ENCODE measurements at regions not wholly inside any gene's neighbourhood (a gene's known extent, or its start where the extent isn't known, plus 50 kb on each side); places are given as distances from the start of the nearest gene placed in this dataset.

DNA sequence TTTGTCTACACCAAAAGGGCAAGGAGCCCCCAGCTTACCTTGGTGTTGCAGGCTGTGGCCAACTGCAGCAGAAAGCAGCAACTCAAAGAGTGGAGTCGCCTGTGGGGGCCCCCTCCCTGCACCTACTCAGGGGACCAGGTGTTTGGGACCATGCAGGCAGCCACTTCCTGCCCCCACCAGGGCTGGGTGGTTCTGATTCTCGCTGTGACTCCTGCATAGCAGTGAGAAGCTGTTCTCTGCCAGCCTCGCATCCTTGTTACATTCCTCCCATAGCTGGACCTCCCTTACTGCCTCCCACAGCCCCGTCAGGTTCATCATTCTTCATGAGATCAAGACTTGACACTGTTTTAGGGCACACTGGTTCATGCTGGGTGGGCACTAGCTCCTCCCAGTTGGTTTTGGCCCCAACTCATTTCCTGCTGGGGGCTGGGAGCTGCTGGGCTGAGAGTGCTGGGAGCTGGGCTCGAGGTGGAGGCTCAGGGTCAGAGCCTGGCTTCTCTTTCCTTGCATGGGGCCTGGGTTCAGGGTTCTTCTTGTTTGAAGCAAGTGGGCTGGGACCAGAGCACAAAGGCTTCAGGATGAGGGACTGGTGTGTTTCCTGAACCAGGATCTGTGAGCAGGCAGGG, 146.9 kb upstream of the C1orf174 start:
- Histone ChIP-seq H3K79me2 (ENCODE audit: insufficient read depth, low read length) (no peaks in the 10 kb centered on the region), H2AFZ (ENCODE audit: low read depth, low read length) (no peak overlapping the region), H3K36me3 (ENCODE audit: insufficient read depth, low read length) (no peaks in the 10 kb centered on the region), H3K9me3 (ENCODE audit: insufficient read depth, low read length, severe bottlenecking) (no peaks in the 10 kb centered on the region), H3K9ac (ENCODE audit: low read depth, low read length) (no peak overlapping the region), H4K20me1 (ENCODE audit: insufficient read depth, low read length) (no peaks in the 10 kb centered on the region), H3K27me3 (ENCODE audit: insufficient read depth, low read length, poor library complexity) (no peaks in the 10 kb centered on the region), H3K27ac (ENCODE audit: low read length) (no peak overlapping the region), H3K4me3 (ENCODE audit: low read depth in 1 of 2, low read length in 2 of 2) (no peak overlapping the region), H3K4me1 (ENCODE audit: insufficient read depth, low read length) (peaks cover 15% of the 10 kb centered on the region), H3K4me2 (ENCODE audit: insufficient read depth, low read length) (no peak overlapping the region; the same call in 1 of the 2 replicates)
- ATAC-seq (ENCODE audit: insufficient read depth, low read depth) (peak; percentile 92), DNase-seq (peak; percentile 57)
- no peak for TF ChIP-seq EZH2 (IDR thresholded peaks at IDR 0.05; ENCODE audit: borderline replicate concordance, low read depth, low read length, severe bottlenecking)
- TF ChIP-seq, protein P1, sequence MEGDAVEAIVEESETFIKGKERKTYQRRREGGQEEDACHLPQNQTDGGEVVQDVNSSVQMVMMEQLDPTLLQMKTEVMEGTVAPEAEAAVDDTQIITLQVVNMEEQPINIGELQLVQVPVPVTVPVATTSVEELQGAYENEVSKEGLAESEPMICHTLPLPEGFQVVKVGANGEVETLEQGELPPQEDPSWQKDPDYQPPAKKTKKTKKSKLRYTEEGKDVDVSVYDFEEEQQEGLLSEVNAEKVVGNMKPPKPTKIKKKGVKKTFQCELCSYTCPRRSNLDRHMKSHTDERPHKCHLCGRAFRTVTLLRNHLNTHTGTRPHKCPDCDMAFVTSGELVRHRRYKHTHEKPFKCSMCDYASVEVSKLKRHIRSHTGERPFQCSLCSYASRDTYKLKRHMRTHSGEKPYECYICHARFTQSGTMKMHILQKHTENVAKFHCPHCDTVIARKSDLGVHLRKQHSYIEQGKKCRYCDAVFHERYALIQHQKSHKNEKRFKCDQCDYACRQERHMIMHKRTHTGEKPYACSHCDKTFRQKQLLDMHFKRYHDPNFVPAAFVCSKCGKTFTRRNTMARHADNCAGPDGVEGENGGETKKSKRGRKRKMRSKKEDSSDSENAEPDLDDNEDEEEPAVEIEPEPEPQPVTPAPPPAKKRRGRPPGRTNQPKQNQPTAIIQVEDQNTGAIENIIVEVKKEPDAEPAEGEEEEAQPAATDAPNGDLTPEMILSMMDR (IDR thresholded peaks at IDR 0.05; ENCODE audit: borderline replicate concordance, extremely low read depth, low read length, poor library complexity, severe bottlenecking) = no peak

DNA sequence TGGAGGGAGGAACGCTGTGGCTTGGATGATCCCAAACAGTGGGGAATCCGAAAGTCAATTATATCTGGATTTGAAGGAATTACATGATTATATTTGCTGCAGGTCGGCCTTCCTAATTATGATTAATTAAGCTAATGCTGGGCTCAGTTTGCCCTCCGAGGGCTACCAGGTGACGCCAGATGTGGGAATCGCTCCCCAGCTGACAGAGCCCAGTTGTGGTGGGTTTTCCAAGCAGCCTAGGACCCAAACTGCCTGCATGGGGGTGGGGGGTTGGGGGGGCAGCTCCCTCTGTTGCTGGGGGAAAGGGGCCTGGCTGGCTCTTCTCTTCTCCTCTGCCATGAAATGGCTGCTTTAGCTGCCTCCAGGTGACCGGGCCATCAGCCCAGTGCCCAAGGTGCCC, 147.6 kb upstream of the C1orf174 start:
- Histone ChIP-seq H3K4me2 (ENCODE audit: insufficient read depth, low read length) (no peak overlapping the region), H3K4me1 (ENCODE audit: insufficient read depth, low read length) (peaks cover 15% of the 10 kb centered on the region), H3K36me3 (ENCODE audit: insufficient read depth, low read length) (no peaks in the 10 kb centered on the region), H3K27ac (ENCODE audit: low read length) (no peak overlapping the region), H3K79me2 (ENCODE audit: insufficient read depth, low read length) (no peaks in the 10 kb centered on the region), H3K27me3 (ENCODE audit: insufficient read depth, low read length, poor library complexity) (no peaks in the 10 kb centered on the region), H3K4me3 (ENCODE audit: low read depth in 1 of 2, low read length in 2 of 2) (no peak overlapping the region), H3K9ac (ENCODE audit: low read depth, low read length) (no peak overlapping the region), H2AFZ (ENCODE audit: low read depth, low read length) (no peak overlapping the region), H3K9me3 (ENCODE audit: insufficient read depth, low read length, severe bottlenecking) (no peaks in the 10 kb centered on the region), H4K20me1 (ENCODE audit: insufficient read depth, low read length) (no peaks in the 10 kb centered on the region)
- TF ChIP-seq, protein P1 (IDR thresholded peaks at IDR 0.05; ENCODE audit: borderline replicate concordance, extremely low read depth, low read length, poor library complexity, severe bottlenecking) = no peak
- TF ChIP-seq EZH2 (IDR thresholded peaks at IDR 0.05; ENCODE audit: borderline replicate concordance, low read depth, low read length, severe bottlenecking) = no peak
- DNase-seq (no peak), ATAC-seq (ENCODE audit: insufficient read depth, low read depth) (no peak)

GRCh38 chr1:4048076-4048475, 148.0 kb upstream of the C1orf174 start:
- H3K4me2 ChIP-seq (ENCODE audit: insufficient read depth, low read length) = no peak overlapping the region
- no peaks in the 10 kb centered on the region for H3K9me3 ChIP-seq (ENCODE audit: insufficient read depth, low read length, severe bottlenecking)
- no peak overlapping the region for H3K9ac ChIP-seq (ENCODE audit: low read depth, low read length)

More at GRCh38 chr1:4048076-4048475, 148.0 kb upstream of the C1orf174 start:
- Histone ChIP-seq H3K27ac (ENCODE audit: low read length) (no peak overlapping the region), H3K79me2 (ENCODE audit: insufficient read depth, low read length) (no peaks in the 10 kb centered on the region), H3K4me1 (ENCODE audit: insufficient read depth, low read length) (peaks cover 15% of the 10 kb centered on the region), H3K27me3 (ENCODE audit: insufficient read depth, low read length, poor library complexity) (no peaks in the 10 kb centered on the region), H2AFZ (ENCODE audit: low read depth, low read length) (no peak overlapping the region), H3K36me3 (ENCODE audit: insufficient read depth, low read length) (no peaks in the 10 kb centered on the region), H3K4me3 (ENCODE audit: low read depth in 1 of 2, low read length in 2 of 2) (no peak overlapping the region), H4K20me1 (ENCODE audit: insufficient read depth, low read length) (no peaks in the 10 kb centered on the region)
- no peak for ATAC-seq (ENCODE audit: insufficient read depth, low read depth)
- no peak for DNase-seq
- TF ChIP-seq, protein P1 (IDR thresholded peaks at IDR 0.05; ENCODE audit: borderline replicate concordance, extremely low read depth, low read length, poor library complexity, severe bottlenecking) = no peak

Measured in DND-41 (cell line).